Ovary (tissue), 3 donors: ENCODE measurements at regions not wholly inside any gene's neighbourhood (a gene's known extent, or its start where the extent isn't known, plus 50 kb on each side); places are given as distances from the start of the nearest gene placed in this dataset.

Source experiments
- POLR2A ChIP-seq: fragments of 450-650 bp; IDR thresholded peaks from one replicate; pipeline ENCODE4 v1.6.1; 2017; ENCODE audit warnings: antibody characterized with exemption, mild to moderate bottlenecking, moderate library complexity
- TF ChIP-seq, protein P1 (sequence below), 3 donors: fragments of 450-650 bp in 2 of 3; fragments of 200-600 bp in 1 of 3; IDR thresholded peaks; one replicate each; pipeline versions ENCODE4 v1.5.1 to v1.8.0; 2016 to 2022; ENCODE audit warnings: antibody characterized with exemption in 3 of 3, mild to moderate bottlenecking in 1 of 3
- donor health status: DM: no; HTN: no; CAD: no.

DNA sequence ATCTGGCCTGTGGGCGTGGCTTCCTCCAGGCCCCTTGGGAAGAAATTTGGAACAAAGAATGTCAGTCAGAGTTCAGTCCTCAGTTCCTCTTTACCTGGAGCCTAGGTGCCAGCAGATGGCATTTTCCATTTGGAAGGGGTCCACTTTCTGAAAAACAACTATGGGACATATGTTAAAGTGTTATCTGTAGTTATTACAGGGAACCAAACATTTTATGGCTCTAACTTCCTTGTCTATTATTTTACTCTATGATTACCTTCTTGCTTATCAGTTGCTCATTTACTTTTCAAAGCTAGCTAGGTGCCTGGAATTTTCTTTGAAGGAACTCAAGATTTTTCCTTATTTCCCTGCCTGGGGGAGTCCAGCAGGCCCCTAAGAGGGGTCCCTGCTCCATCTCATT lies 159.8 kb upstream of the PUDP start:
- TF ChIP-seq, protein P1, sequence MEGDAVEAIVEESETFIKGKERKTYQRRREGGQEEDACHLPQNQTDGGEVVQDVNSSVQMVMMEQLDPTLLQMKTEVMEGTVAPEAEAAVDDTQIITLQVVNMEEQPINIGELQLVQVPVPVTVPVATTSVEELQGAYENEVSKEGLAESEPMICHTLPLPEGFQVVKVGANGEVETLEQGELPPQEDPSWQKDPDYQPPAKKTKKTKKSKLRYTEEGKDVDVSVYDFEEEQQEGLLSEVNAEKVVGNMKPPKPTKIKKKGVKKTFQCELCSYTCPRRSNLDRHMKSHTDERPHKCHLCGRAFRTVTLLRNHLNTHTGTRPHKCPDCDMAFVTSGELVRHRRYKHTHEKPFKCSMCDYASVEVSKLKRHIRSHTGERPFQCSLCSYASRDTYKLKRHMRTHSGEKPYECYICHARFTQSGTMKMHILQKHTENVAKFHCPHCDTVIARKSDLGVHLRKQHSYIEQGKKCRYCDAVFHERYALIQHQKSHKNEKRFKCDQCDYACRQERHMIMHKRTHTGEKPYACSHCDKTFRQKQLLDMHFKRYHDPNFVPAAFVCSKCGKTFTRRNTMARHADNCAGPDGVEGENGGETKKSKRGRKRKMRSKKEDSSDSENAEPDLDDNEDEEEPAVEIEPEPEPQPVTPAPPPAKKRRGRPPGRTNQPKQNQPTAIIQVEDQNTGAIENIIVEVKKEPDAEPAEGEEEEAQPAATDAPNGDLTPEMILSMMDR (IDR thresholded peaks at IDR 0.05), result no peak
- TF ChIP-seq POLR2A, result no peak
